GM12873 (cell line): ENCODE measurements at regions not wholly inside any gene's neighbourhood (a gene's known extent, or its start where the extent isn't known, plus 50 kb on each side); places are given as distances from the start of the nearest gene placed in this dataset.

ENCODE experiments used
- TF ChIP-seq, protein P1 (sequence below): IDR thresholded peaks from 2 replicates; pipeline ENCODE4 v1.5.1; 2012; ENCODE audit warnings: low read depth, mild to moderate bottlenecking, moderate library complexity, low read length, control low read depth; ENCODE audit not compliant: insufficient read depth; ENCODE audit errors: missing control alignments

DNA sequence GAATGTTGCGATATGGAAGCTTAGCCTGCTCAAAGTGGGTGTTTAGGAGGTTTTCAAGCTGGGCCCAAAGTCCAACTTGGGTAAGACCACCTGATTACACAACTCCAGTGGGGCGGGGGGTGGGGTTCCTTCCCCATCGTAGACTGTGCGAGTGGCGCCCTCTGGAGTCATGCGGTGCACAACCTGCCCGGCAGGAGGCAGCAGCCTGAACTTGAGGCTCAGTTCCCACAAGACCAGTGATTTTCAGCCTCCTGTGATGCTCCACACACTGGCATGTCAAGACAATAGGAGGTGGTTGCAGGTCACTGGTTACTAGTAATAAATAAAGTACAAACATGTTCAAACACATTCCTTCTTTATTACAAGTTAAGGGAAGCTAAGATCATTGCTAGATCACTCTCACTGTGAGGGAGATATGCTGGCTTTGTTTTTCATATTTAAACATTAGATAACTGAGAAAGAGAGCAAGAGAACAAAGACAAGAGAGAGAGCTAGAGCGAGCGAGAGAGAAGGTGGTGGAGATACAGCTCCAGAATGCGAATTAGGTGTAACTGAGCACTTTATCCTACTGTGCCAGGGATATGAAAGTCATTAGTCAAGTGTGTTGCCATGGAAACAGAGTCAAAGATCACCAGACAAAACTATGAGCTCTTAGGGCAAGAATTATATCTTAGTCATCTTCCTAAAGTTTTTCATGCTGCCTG, 97.4 kb upstream of the BMPER start:
- TF ChIP-seq, protein P1, sequence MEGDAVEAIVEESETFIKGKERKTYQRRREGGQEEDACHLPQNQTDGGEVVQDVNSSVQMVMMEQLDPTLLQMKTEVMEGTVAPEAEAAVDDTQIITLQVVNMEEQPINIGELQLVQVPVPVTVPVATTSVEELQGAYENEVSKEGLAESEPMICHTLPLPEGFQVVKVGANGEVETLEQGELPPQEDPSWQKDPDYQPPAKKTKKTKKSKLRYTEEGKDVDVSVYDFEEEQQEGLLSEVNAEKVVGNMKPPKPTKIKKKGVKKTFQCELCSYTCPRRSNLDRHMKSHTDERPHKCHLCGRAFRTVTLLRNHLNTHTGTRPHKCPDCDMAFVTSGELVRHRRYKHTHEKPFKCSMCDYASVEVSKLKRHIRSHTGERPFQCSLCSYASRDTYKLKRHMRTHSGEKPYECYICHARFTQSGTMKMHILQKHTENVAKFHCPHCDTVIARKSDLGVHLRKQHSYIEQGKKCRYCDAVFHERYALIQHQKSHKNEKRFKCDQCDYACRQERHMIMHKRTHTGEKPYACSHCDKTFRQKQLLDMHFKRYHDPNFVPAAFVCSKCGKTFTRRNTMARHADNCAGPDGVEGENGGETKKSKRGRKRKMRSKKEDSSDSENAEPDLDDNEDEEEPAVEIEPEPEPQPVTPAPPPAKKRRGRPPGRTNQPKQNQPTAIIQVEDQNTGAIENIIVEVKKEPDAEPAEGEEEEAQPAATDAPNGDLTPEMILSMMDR = peak; percentile 54

DNA sequence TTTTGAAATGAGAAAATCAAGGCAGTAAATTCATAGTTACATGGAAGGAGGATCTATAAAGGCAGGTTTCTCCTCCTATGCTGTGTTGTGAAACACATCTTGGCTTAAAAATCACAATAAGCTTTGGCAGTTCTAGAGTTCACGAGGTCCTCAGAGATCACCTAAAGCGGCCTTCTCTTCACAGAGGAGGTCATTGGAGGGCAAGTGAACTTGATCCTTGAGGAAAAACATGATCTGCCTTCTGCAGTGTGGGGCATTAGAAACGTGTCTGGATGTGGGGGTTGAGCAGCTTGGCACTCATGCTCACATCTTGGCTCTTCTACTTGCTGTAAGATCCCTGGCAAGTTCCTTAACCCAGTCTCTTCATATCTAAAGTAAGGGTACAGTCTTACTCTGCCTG, 96.1 kb upstream of the BMPER start:
- TF ChIP-seq, protein P1 = no peak

DNA sequence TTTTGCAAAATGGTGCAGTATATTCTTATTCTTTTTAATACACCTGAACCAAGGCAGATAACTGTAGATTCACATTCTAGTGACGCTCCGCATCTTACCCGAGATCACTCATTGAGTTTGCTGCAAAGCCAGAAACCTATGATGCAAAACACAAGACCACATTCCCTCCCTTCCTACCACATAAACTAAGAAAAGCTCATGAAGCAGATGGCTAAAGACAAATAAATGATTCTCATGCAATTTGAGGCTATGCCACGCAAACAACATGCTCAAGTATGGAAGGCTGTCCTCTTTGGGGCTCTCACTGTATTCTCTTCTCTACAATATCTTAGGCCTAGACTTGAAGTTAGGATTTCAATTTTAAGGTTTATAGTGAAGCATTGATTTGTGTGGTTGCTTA, 95.0 kb upstream of the BMPER start:
- TF ChIP-seq, protein P1 = no peak

DNA sequence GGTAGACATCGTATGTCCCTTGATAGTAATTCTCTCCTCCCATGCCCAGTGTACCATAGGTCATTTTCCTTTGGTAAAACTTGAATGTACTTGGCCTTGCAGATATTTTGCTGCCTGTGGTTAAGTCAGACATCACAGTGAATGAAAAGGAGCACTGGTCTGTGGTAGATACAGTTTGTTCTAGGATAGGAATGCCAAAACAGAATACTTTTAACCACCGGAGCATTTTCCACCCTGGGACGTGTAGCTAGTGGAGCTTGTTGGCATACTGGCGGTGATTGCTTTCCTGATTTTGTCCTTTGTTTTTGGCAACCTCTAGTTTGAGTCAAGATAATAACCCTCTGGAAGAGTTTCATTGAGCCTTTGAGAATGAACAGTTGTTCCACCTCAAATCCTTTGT, 92.0 kb upstream of the BMPER start:
- TF ChIP-seq, protein P1 = no peak

DNA sequence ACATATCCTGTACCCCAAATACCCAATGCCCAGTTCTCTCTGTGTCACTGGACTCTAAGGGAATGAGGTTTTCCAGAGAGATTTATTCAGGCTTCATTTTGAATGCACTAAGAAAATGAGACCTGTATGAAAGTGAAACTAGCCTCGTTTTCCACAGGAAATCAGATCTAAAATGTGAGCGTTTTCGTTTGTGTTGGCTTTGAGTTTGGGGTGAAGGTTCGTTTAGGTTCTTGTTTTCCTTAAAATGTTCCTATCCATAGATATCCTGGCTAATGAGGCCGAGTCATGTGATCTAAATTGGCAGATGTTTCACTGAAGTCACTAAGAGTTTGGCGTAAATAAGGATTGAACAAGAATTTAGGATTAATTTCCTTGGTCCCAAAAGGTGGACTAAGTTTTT, 90.9 kb upstream of the BMPER start:
- TF ChIP-seq, protein P1 = no peak

DNA sequence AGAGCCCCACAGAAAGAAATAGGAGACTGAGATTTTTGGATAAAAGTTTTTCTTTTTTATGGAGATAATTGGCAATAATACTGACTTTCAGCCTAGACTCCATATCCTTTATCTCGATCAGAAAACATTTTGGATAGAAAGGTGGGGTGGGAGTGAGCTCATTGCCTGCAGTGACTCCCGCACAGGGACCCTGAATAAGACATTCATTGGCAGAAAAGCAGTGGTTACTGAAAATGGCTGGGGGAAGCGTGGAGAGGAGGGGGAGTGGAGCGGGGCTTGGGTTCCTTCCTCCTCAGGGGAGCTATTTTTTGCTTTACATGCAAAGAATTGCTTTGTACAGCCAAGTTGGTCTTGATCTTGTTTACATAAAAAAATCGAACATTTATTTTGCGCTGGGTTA, 90.4 kb upstream of the BMPER start:
- TF ChIP-seq, protein P1 = no peak

DNA sequence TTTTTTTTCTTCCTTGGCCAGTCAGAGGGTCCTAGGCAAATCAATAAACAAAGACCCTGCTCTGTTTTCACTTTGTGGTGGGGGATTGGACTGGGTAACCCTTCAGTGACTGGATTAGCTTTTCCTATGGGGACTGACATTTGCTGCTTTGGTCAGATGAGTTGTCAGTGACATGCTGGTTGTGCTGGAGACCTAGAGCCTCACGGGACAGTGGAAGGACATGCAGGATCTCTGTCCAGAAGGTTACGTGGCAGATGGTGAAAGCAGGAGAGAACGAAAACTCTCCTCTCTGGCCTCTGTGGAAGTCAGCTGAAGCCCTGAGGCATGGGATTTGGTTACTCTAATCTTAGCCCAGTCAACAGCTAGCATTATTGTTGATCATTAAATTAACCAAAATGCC, 90.0 kb upstream of the BMPER start:
- TF ChIP-seq, protein P1 = no peak
